Keratinocyte (primary cell): ENCODE measurements at regions not wholly inside any gene's neighbourhood (a gene's known extent, or its start where the extent isn't known, plus 50 kb on each side); places are given as distances from the start of the nearest gene placed in this dataset.
"Not testable (repeated sequence)": the region's sequence is repeated elsewhere in the genome, so short reads cannot be mapped to it uniquely, and the experiment has no call there.

Experiments
- DNase-seq: peaks from one replicate; pipeline ENCODE4 v3.0.0-alpha.2; 2011; ENCODE audit warnings: low read depth, missing footprints, low spot score
- FAIRE-seq: peaks from 2 replicates; lab custom pipeline; 2011; peaks lifted over from hg19 to GRCh38; lab: Jason Lieb, UNC
- H2AFZ ChIP-seq: 2 replicates; pipeline ENCODE4 v1.6.0; 2012; ENCODE audit warnings: low read length, control low read depth, inconsistent platforms; ENCODE audit not compliant: control insufficient read depth
- H3K27ac ChIP-seq: 2 replicates; pipeline ENCODE4 v1.5.1; 2011; ENCODE audit warnings: low read length; ENCODE audit not compliant: control insufficient read depth, insufficient read depth
- H3K27me3 ChIP-seq: 3 replicates; pipeline ENCODE4 v1.6.0; 2011; ENCODE audit warnings: low read length; ENCODE audit not compliant: control insufficient read depth, insufficient read depth; ENCODE audit errors: extremely low read depth
- H3K36me3 ChIP-seq, 2 experiments: 2 replicates in 1 of 2; 3 replicates in 1 of 2; pipeline ENCODE4 v1.5.1; 2011; ENCODE audit warnings: low read length in 2 of 2, mild to moderate bottlenecking in 1 of 2; ENCODE audit not compliant: control insufficient read depth in 2 of 2, insufficient read depth in 2 of 2; ENCODE audit errors: extremely low read depth in 1 of 2
- H3K4me1 ChIP-seq: 3 replicates; pipeline ENCODE4 v1.5.1; 2011; ENCODE audit warnings: low read length; ENCODE audit not compliant: control insufficient read depth, insufficient read depth; ENCODE audit errors: extremely low read depth
- H3K4me2 ChIP-seq: 3 replicates; pipeline ENCODE4 v1.6.0; 2011; ENCODE audit warnings: low read depth, low read length; ENCODE audit not compliant: control insufficient read depth, insufficient read depth; ENCODE audit errors: extremely low read depth
- H3K4me3 ChIP-seq, 3 experiments: fragments of 200-600 bp in 1 of 3; sonication (generic) in 1 of 3; 2 replicates in 2 of 3; 3 replicates in 1 of 3; pipeline ENCODE4 v1.5.1; 2011 to 2016; ENCODE audit warnings: low read length in 3 of 3, mild to moderate bottlenecking in 3 of 3, control low read depth in 2 of 3, inconsistent platforms in 1 of 3, low read depth in 1 of 3, mixed read lengths in 1 of 3, mixed run types in 1 of 3, moderate library complexity in 1 of 3; ENCODE audit not compliant: control insufficient read depth in 2 of 3, insufficient read depth in 2 of 3; ENCODE audit errors: extremely low read depth in 1 of 3
- H3K79me2 ChIP-seq: 2 replicates; pipeline ENCODE4 v1.6.0; 2012; ENCODE audit warnings: low read length; ENCODE audit not compliant: control insufficient read depth, insufficient read depth
- H3K9ac ChIP-seq: 3 replicates; pipeline ENCODE4 v1.6.0; 2011; ENCODE audit warnings: low read length; ENCODE audit not compliant: control insufficient read depth, insufficient read depth; ENCODE audit errors: extremely low read depth
- H3K9me1 ChIP-seq: 3 replicates; pipeline ENCODE4 v1.6.0; 2011; ENCODE audit warnings: low read length; ENCODE audit not compliant: control insufficient read depth, insufficient read depth; ENCODE audit errors: extremely low read depth
- H3K9me3 ChIP-seq: 2 replicates; pipeline ENCODE4 v1.5.1; 2012; ENCODE audit warnings: low read depth, low read length; ENCODE audit not compliant: control insufficient read depth
- H4K20me1 ChIP-seq: 3 replicates; pipeline ENCODE4 v1.6.0; 2011; ENCODE audit warnings: low read length; ENCODE audit not compliant: control insufficient read depth, insufficient read depth; ENCODE audit errors: extremely low read depth
- EZH2 ChIP-seq: IDR thresholded peaks from one replicate; pipeline ENCODE4 v1.6.1; 2012; ENCODE audit warnings: inconsistent platforms, mild to moderate bottlenecking, low read length, moderate library complexity
- dilution Hi-C: fragments of 300-500 bp; cut with MboI; formaldehyde crosslinking; loops from one replicate; pipeline ENCODE4 v1.7.0; 2020; ENCODE audit warnings: low sequenced_read_pairs; ENCODE audit not compliant: extremely low pct_ligation_motif_present
- TF ChIP-seq, protein P1 (sequence below), 3 experiments: IDR thresholded peaks in 1 of 3; conservative IDR thresholded peaks in 1 of 3; optimal IDR thresholded peaks in 1 of 3; 2 replicates in 2 of 3; 3 replicates in 1 of 3; pipeline versions ENCODE3 to v1.5.1; 2011; ENCODE audit warnings: low read length in 3 of 3, mild to moderate bottlenecking in 3 of 3, moderate library complexity in 2 of 3, control low read depth in 1 of 3, inconsistent platforms in 1 of 3; ENCODE audit not compliant: insufficient read depth in 2 of 3; ENCODE audit errors: extremely low read depth in 1 of 3

- H3K4me2 ChIP-seq, H3K27me3 ChIP-seq, H3K4me1 ChIP-seq, H4K20me1 ChIP-seq, H3K4me3 ChIP-seq, H3K27ac ChIP-seq, H3K9me1 ChIP-seq, H2AFZ ChIP-seq, H3K36me3 ChIP-seq, H3K9ac ChIP-seq, dilution Hi-C loops, H3K9me3 ChIP-seq, DNase-seq, FAIRE-seq, H3K79me2 ChIP-seq: not testable (repeated sequence)
Observed at GRCh38 chr9:84535973-84536372, 133.6 kb upstream of the NTRK2 start.

DNA sequence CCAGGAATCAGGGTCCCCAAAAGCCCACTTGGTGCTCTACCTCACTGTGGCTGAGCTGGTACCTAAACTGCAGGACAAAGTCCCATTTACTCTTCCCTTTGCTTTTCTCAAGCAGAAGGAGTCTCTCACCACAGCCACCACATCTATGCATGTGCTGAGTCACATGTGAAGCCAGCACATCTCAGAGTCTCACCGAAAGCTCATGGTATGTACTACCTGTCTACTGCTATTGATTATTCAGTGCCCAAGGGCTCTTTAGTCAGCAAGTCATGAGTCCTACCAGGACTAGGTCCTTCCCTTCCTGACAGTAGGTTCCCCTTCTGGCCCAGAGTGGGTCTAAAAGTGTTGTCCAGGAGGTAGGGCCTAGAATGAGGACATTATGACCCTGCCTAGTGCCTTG, 130.7 kb upstream of the NTRK2 start:
- Histone ChIP-seq H3K36me3 (no peaks in the 10 kb centered on the region), H3K79me2 (no peaks in the 10 kb centered on the region), H3K9me3 (no peaks in the 10 kb centered on the region), H3K27ac (no peak overlapping the region), H3K27me3 (no peaks in the 10 kb centered on the region), H4K20me1 (no peaks in the 10 kb centered on the region), H3K4me2 (no peak overlapping the region), H2AFZ (no peak overlapping the region), H3K4me1 (no peaks in the 10 kb centered on the region), H3K4me3 (no peak overlapping the region), H3K9me1 (no peaks in the 10 kb centered on the region), H3K9ac (no peak overlapping the region)
- TF ChIP-seq, protein P1, sequence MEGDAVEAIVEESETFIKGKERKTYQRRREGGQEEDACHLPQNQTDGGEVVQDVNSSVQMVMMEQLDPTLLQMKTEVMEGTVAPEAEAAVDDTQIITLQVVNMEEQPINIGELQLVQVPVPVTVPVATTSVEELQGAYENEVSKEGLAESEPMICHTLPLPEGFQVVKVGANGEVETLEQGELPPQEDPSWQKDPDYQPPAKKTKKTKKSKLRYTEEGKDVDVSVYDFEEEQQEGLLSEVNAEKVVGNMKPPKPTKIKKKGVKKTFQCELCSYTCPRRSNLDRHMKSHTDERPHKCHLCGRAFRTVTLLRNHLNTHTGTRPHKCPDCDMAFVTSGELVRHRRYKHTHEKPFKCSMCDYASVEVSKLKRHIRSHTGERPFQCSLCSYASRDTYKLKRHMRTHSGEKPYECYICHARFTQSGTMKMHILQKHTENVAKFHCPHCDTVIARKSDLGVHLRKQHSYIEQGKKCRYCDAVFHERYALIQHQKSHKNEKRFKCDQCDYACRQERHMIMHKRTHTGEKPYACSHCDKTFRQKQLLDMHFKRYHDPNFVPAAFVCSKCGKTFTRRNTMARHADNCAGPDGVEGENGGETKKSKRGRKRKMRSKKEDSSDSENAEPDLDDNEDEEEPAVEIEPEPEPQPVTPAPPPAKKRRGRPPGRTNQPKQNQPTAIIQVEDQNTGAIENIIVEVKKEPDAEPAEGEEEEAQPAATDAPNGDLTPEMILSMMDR (optimal IDR thresholded peaks at IDR 0.05 in 1 of 3, IDR thresholded peaks at IDR 0.05 in 1 of 3, conservative IDR thresholded peaks at IDR 0.05 in 1 of 3; ENCODE audit: extremely low read depth in 1 of 3, insufficient read depth in 2 of 3, low read length in 3 of 3), result no peak
- no peak for TF ChIP-seq EZH2
- DNase-seq, result no peak
- FAIRE-seq, result peak; percentile 65
- dilution Hi-C loops, result no loop called here

DNA sequence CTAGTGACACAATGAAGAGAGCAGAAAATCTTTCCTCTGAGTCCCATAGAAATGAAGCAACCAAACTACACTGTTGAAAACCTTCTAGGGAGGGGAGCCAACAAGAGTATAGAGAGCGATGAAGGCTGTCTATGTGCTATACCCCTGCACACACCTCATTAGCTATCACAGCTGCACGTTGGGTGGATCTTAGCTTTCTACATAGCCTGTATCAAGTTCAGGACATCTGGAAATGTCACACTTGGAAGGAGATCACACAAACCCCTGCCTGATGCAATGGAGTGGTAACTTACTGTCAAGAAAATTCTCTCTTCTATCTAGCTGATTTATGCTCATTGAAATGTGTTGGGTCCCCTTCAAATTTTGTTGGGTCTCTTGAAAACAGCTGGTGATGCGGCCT, 127.0 kb upstream of the NTRK2 start:
- Histone ChIP-seq H3K27ac (no peak overlapping the region), H3K27me3 (no peaks in the 10 kb centered on the region), H3K4me2 (no peak overlapping the region), H3K9ac (no peak overlapping the region), H3K9me3 (no peaks in the 10 kb centered on the region), H3K4me1 (no peaks in the 10 kb centered on the region), H3K79me2 (no peaks in the 10 kb centered on the region), H3K4me3 (no peak overlapping the region), H3K9me1 (no peaks in the 10 kb centered on the region), H4K20me1 (no peaks in the 10 kb centered on the region), H3K36me3 (no peaks in the 10 kb centered on the region), H2AFZ (no peak overlapping the region)
- dilution Hi-C loops, result no loop called here
- DNase-seq (no peak), FAIRE-seq (no peak)
- TF ChIP-seq EZH2, result no peak
- TF ChIP-seq, protein P1 (optimal IDR thresholded peaks at IDR 0.05 in 1 of 3, IDR thresholded peaks at IDR 0.05 in 1 of 3, conservative IDR thresholded peaks at IDR 0.05 in 1 of 3; ENCODE audit: extremely low read depth in 1 of 3, insufficient read depth in 2 of 3, low read length in 3 of 3), result no peak
